GM12878 (cell line): ENCODE measurements at regions not wholly inside any gene's neighbourhood (a gene's known extent, or its start where the extent isn't known, plus 50 kb on each side); places are given as distances from the start of the nearest gene placed in this dataset.
"Not testable (repeated sequence)": the region's sequence is repeated elsewhere in the genome, so short reads cannot be mapped to it uniquely, and the experiment has no call there.

Experiments used
- EP300 ChIP-seq, 2 experiments: fragments of 150-350 bp in 1 of 2; IDR thresholded peaks; 2 replicates each; pipeline ENCODE4 v1.6.1; 2011 to 2012; ENCODE audit warnings: low read depth in 2 of 2, low read length in 2 of 2, borderline replicate concordance in 1 of 2, improper control_type of control experiment in 1 of 2, inconsistent platforms in 1 of 2; ENCODE audit not compliant: control insufficient read depth in 1 of 2
- EZH2 ChIP-seq: IDR thresholded peaks from 2 replicates; pipeline ENCODE4 v1.6.1; 2012; ENCODE audit warnings: low read depth, mild to moderate bottlenecking, control low read depth, inconsistent platforms, low read length, borderline replicate concordance; ENCODE audit not compliant: control insufficient read depth
- HCFC1 ChIP-seq: fragments of 150-350 bp; IDR thresholded peaks from 2 replicates; pipeline ENCODE4 v1.6.1; 2014; ENCODE audit warnings: low read length
- JUNB ChIP-seq: IDR thresholded peaks from 2 replicates; pipeline ENCODE4 v1.6.1; 2016; ENCODE audit warnings: antibody characterized with exemption, mild to moderate bottlenecking
- PAX8 ChIP-seq: fragments of 450-650 bp; IDR thresholded peaks from 2 replicates; pipeline ENCODE4 v1.6.1; 2017; ENCODE audit warnings: mild to moderate bottlenecking, moderate library complexity
- RAD21 ChIP-seq: IDR thresholded peaks from 2 replicates; pipeline ENCODE4 v1.6.1; 2011; ENCODE audit warnings: mild to moderate bottlenecking, low read depth, low read length, moderate library complexity; ENCODE audit not compliant: insufficient read depth
- ZNF622 ChIP-seq: fragments of 450-650 bp; IDR thresholded peaks from 2 replicates; pipeline ENCODE4 v1.6.1; 2017; ENCODE audit warnings: mild to moderate bottlenecking, inconsistent platforms
- TF ChIP-seq, protein P1 (sequence below), 3 experiments: IDR thresholded peaks in 2 of 3; conservative IDR thresholded peaks in 1 of 3; 2 replicates each; pipeline ENCODE4 v1.5.1; 2011; ENCODE audit warnings: low read depth in 3 of 3, low read length in 3 of 3, mild to moderate bottlenecking in 3 of 3, control low read depth in 2 of 3, moderate library complexity in 2 of 3, inconsistent platforms in 1 of 3, mixed read lengths in 1 of 3; ENCODE audit not compliant: control insufficient read depth in 2 of 3, insufficient read depth in 1 of 3; ENCODE audit errors: extremely low read depth in 1 of 3
- TF ChIP-seq, protein P2 (sequence below): IDR thresholded peaks from 2 replicates; pipeline ENCODE4 v1.6.1; 2011; ENCODE audit warnings: low read depth, mild to moderate bottlenecking, low read length, moderate library complexity, borderline replicate concordance; ENCODE audit errors: extremely low read depth
- TF ChIP-seq, protein P3 (sequence below): IDR thresholded peaks from 2 replicates; pipeline ENCODE4 v1.6.1; 2012; ENCODE audit warnings: mild to moderate bottlenecking, low read depth, low read length
- TF ChIP-seq, protein P4 (sequence below): fragments of 450-650 bp; IDR thresholded peaks from 2 replicates; pipeline ENCODE4 v1.6.1; 2016; ENCODE audit warnings: mild to moderate bottlenecking
- TF ChIP-seq, protein P5 (sequence below): fragments of 150-350 bp; IDR thresholded peaks from 2 replicates; pipeline ENCODE4 v1.6.1; 2016; ENCODE audit warnings: low read depth, low read length

DNA sequence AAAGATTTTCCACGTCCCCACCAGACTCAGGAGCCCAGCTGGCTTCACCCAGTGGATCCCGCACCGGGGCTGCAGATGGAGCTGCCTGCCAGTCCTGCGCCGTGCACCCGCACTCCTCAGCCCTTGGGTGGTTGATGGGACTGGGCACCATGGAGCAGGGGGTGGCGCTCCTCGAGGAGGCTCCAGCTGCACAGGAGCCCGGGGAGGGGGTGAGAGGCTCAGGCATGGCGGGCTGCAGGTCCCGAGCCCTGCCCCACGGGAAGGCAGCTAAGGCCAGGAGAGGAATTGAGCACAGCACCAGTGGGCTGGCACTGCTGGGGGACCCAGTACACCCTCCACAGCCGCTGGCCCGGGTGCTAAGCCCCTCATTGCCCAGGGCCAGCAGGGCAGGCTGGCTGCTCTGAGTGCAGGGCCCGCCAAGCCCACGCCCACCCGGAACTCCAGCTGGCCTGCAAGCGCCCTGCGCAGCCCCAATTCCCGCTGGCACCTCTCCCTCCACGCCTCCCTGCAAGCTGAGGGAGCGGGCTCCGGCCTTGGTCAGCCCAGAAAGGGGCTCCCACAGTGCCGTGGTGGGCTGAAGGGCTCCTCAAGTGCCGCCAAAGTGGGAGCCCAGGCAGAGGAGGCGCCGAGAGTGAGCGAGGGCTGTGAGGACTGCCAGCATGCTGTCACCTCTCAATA lies 1800.9 kb downstream of the OLFM4 start:
- TF ChIP-seq EZH2; RAD21; ZNF622; JUNB; HCFC1; EP300 (IDR thresholded peaks at IDR 0.05; ENCODE audit: borderline replicate concordance in 1 of 2, control insufficient read depth in 1 of 2, low read depth in 2 of 2, low read length in 2 of 2); PAX8: not testable (repeated sequence)
- TF ChIP-seq, protein P1, sequence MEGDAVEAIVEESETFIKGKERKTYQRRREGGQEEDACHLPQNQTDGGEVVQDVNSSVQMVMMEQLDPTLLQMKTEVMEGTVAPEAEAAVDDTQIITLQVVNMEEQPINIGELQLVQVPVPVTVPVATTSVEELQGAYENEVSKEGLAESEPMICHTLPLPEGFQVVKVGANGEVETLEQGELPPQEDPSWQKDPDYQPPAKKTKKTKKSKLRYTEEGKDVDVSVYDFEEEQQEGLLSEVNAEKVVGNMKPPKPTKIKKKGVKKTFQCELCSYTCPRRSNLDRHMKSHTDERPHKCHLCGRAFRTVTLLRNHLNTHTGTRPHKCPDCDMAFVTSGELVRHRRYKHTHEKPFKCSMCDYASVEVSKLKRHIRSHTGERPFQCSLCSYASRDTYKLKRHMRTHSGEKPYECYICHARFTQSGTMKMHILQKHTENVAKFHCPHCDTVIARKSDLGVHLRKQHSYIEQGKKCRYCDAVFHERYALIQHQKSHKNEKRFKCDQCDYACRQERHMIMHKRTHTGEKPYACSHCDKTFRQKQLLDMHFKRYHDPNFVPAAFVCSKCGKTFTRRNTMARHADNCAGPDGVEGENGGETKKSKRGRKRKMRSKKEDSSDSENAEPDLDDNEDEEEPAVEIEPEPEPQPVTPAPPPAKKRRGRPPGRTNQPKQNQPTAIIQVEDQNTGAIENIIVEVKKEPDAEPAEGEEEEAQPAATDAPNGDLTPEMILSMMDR (IDR thresholded peaks at IDR 0.05 in 2 of 3, conservative IDR thresholded peaks at IDR 0.05 in 1 of 3; ENCODE audit: control insufficient read depth in 2 of 3, extremely low read depth in 1 of 3, insufficient read depth in 1 of 3, low read depth in 3 of 3, low read length in 3 of 3) = not testable (repeated sequence)
- TF ChIP-seq, protein P2, sequence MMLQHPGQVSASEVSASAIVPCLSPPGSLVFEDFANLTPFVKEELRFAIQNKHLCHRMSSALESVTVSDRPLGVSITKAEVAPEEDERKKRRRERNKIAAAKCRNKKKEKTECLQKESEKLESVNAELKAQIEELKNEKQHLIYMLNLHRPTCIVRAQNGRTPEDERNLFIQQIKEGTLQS = not testable (repeated sequence)
- TF ChIP-seq, protein P3, sequence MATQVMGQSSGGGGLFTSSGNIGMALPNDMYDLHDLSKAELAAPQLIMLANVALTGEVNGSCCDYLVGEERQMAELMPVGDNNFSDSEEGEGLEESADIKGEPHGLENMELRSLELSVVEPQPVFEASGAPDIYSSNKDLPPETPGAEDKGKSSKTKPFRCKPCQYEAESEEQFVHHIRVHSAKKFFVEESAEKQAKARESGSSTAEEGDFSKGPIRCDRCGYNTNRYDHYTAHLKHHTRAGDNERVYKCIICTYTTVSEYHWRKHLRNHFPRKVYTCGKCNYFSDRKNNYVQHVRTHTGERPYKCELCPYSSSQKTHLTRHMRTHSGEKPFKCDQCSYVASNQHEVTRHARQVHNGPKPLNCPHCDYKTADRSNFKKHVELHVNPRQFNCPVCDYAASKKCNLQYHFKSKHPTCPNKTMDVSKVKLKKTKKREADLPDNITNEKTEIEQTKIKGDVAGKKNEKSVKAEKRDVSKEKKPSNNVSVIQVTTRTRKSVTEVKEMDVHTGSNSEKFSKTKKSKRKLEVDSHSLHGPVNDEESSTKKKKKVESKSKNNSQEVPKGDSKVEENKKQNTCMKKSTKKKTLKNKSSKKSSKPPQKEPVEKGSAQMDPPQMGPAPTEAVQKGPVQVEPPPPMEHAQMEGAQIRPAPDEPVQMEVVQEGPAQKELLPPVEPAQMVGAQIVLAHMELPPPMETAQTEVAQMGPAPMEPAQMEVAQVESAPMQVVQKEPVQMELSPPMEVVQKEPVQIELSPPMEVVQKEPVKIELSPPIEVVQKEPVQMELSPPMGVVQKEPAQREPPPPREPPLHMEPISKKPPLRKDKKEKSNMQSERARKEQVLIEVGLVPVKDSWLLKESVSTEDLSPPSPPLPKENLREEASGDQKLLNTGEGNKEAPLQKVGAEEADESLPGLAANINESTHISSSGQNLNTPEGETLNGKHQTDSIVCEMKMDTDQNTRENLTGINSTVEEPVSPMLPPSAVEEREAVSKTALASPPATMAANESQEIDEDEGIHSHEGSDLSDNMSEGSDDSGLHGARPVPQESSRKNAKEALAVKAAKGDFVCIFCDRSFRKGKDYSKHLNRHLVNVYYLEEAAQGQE = not testable (repeated sequence)
- TF ChIP-seq, protein P4, sequence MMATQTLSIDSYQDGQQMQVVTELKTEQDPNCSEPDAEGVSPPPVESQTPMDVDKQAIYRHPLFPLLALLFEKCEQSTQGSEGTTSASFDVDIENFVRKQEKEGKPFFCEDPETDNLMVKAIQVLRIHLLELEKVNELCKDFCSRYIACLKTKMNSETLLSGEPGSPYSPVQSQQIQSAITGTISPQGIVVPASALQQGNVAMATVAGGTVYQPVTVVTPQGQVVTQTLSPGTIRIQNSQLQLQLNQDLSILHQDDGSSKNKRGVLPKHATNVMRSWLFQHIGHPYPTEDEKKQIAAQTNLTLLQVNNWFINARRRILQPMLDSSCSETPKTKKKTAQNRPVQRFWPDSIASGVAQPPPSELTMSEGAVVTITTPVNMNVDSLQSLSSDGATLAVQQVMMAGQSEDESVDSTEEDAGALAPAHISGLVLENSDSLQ = not testable (repeated sequence)
- TF ChIP-seq, protein P5, sequence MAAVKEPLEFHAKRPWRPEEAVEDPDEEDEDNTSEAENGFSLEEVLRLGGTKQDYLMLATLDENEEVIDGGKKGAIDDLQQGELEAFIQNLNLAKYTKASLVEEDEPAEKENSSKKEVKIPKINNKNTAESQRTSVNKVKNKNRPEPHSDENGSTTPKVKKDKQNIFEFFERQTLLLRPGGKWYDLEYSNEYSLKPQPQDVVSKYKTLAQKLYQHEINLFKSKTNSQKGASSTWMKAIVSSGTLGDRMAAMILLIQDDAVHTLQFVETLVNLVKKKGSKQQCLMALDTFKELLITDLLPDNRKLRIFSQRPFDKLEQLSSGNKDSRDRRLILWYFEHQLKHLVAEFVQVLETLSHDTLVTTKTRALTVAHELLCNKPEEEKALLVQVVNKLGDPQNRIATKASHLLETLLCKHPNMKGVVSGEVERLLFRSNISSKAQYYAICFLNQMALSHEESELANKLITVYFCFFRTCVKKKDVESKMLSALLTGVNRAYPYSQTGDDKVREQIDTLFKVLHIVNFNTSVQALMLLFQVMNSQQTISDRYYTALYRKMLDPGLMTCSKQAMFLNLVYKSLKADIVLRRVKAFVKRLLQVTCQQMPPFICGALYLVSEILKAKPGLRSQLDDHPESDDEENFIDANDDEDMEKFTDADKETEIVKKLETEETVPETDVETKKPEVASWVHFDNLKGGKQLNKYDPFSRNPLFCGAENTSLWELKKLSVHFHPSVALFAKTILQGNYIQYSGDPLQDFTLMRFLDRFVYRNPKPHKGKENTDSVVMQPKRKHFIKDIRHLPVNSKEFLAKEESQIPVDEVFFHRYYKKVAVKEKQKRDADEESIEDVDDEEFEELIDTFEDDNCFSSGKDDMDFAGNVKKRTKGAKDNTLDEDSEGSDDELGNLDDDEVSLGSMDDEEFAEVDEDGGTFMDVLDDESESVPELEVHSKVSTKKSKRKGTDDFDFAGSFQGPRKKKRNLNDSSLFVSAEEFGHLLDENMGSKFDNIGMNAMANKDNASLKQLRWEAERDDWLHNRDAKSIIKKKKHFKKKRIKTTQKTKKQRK = not testable (repeated sequence)
